ENCODE measurements at regions not wholly inside any gene's neighbourhood (a gene's known extent, or its start where the extent isn't known, plus 50 kb on each side); places are given as distances from the start of the nearest gene placed in this dataset.
"Not testable (repeated sequence)": the region's sequence is repeated elsewhere in the genome, so short reads cannot be mapped to it uniquely, and the experiment has no call there.

GRCh38 chr13:80022146-80022545, 318.8 kb downstream of the SPRY2 start:
- DNase-seq = peak in 1 of 2 donors; percentile 30

- peak; percentile 70 to 76 for DNase-seq
These were observed 328.7 kb downstream of the SPRY2 start for GRCh38 chr13:80012251-80012650.

GRCh38 chr13:80011448-80012212, 329.3 kb downstream of the SPRY2 start:
- DNase-seq = no peak

GRCh38 chr13:80010846-80011245, 330.1 kb downstream of the SPRY2 start:
- no peak for DNase-seq

- no peak for DNase-seq
These were observed 330.6 kb downstream of the SPRY2 start for GRCh38 chr13:80010286-80010831.

GRCh38 chr13:80009760-80010159, 331.2 kb downstream of the SPRY2 start:
- no peak for DNase-seq

- DNase-seq = no peak
These were observed 334.0 kb downstream of the SPRY2 start for GRCh38 chr13:80006940-80007339.

GRCh38 chr13:80001510-80001842, 339.4 kb downstream of the SPRY2 start:
- no peak for DNase-seq

GRCh38 chr13:80000684-80001509, 340.0 kb downstream of the SPRY2 start:
- DNase-seq = no peak

GRCh38 chr13:79999601-80000000, 341.3 kb downstream of the SPRY2 start:
- DNase-seq = no peak

- DNase-seq = no peak
These were observed 342.5 kb downstream of the SPRY2 start for GRCh38 chr13:79998381-79998880.

GRCh38 chr13:79997244-79997643, 343.7 kb downstream of the SPRY2 start:
- DNase-seq = no peak

GRCh38 chr13:79995334-79995733, 345.6 kb downstream of the SPRY2 start:
- peak; percentile 20 to 34 for DNase-seq

- DNase-seq = no peak
These were observed 348.8 kb downstream of the SPRY2 start for GRCh38 chr13:79992111-79992510.

GRCh38 chr13:79990048-79990447, 350.9 kb downstream of the SPRY2 start:
- DNase-seq = no peak

- DNase-seq = no peak
These were observed 351.7 kb downstream of the SPRY2 start for GRCh38 chr13:79989217-79989661.

- no peak for DNase-seq
These were observed 352.4 kb downstream of the SPRY2 start for GRCh38 chr13:79988573-79988972.

GRCh38 chr13:79987761-79988160, 353.2 kb downstream of the SPRY2 start:
- no peak for DNase-seq

GRCh38 chr13:79987323-79987722, 353.6 kb downstream of the SPRY2 start:
- no peak for DNase-seq

GRCh38 chr13:79986890-79987289, 354.0 kb downstream of the SPRY2 start:
- DNase-seq = no peak

GRCh38 chr13:79974935-79975650, 365.8 kb downstream of the SPRY2 start:
- DNase-seq = not testable (repeated sequence)

GRCh38 chr13:79973533-79973963, 367.4 kb downstream of the SPRY2 start:
- peak; percentile 19 to 43 for DNase-seq
